NT2/D1 (cell line): ENCODE measurements at regions not wholly inside any gene's neighbourhood (a gene's known extent, or its start where the extent isn't known, plus 50 kb on each side); places are given as distances from the start of the nearest gene placed in this dataset.

Experiments used
- YY1 ChIP-seq: IDR thresholded peaks from 2 replicates; pipeline ENCODE4 v1.6.1; 2011; ENCODE audit not compliant: insufficient read length, insufficient read depth
- ZNF274 ChIP-seq: IDR thresholded peaks from 2 replicates; pipeline ENCODE4 v1.6.1; 2011; ENCODE audit warnings: mild to moderate bottlenecking, low read depth, low read length

DNA sequence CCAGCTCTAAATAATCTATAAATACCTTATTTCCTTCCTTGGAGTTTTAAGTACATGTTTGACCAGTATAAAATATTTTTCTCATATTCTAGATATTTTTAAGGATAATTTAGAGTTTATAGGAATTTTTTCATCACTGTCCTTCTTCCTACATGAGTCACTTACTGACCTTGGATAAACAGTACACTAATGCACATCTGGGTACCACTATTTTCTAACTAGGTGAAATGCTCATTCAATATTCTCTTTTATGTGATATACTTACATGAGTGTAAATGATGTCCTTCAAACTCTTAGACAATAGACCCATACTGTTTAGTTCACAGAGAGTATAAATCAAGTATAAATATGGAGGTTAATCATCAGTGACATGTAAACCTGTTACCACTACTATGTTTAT lies 1574.2 kb upstream of the ACVR2A start:
- TF ChIP-seq ZNF274 (no peak), YY1 (no peak)
